ENCODE measurements at regions not wholly inside any gene's neighbourhood (a gene's known extent, or its start where the extent isn't known, plus 50 kb on each side); places are given as distances from the start of the nearest gene placed in this dataset.

- TF ChIP-seq CTCF (IDR thresholded peaks at IDR 0.05) = no peak
- no peak for TF ChIP-seq MAX (IDR thresholded peaks at IDR 0.05)
- no peak for TF ChIP-seq ESRRA (IDR thresholded peaks at IDR 0.05; ENCODE audit: borderline replicate concordance, low read length)
- no peak for TF ChIP-seq SREBF2 (IDR thresholded peaks at IDR 0.05)
- no peak for TF ChIP-seq PBX3 (IDR thresholded peaks at IDR 0.05)
- TF ChIP-seq EP300 (IDR thresholded peaks at IDR 0.05) = no peak
- no peak for TF ChIP-seq RNF2 (IDR thresholded peaks at IDR 0.05; ENCODE audit: borderline replicate concordance, low read depth)
- TF ChIP-seq RFX5 (IDR thresholded peaks at IDR 0.05) = no peak
- TF ChIP-seq POLR2A (IDR thresholded peaks at IDR 0.05; ENCODE audit: low read length) = no peak
Measured at GRCh38 chr10:106226142-106226541, 938.4 kb downstream of the SORCS1 start.
